ENCODE measurements at regions not wholly inside any gene's neighbourhood (a gene's known extent, or its start where the extent isn't known, plus 50 kb on each side); places are given as distances from the start of the nearest gene placed in this dataset.

DNA sequence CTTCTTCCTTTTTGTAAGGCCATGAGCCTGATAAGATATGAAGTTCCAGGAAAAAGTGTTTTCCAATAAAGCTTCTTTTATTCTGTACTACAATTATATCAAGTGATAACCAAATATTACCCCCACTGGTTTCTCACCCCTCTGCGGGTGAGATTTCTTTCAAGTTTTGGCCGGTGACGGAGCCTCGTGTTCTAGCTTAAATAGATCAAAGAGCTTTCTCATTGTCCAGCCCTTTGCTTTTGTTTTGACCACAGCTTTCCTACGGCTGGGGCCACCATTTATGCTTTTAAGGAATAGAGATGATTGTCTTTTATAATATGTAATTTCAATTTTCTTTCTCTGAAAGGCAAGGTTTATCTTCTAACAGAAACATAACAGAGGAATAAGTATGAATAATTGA lies 196.7 kb upstream of the MTPN start:
- Mint-ChIP-seq H3K27ac (no peak overlapping the region), H3K4me1 (peaks cover 0 to 8% of the 10 kb centered on the region in 2 donors), H3K9me3 (no peaks in the 10 kb centered on the region), H3K36me3 (no peaks in the 10 kb centered on the region), H3K4me3 (no peak overlapping the region), H3K27me3 (ENCODE audit: low read depth in 2 of 2) (no peaks in the 10 kb centered on the region)
- WGBS (ENCODE audit: insufficient coverage) = 68% methylated on average over 4 of the region's 5 CpGs
- H3K4me1 ChIP-seq (ENCODE audit: control insufficient read depth, insufficient read depth, low read length) = no peaks in the 10 kb centered on the region
- no peak for DNase-seq
- ATAC-seq = no peak
- no peak overlapping the region for H3K4me3 ChIP-seq (ENCODE audit: low read length)
- TF ChIP-seq, protein P1, sequence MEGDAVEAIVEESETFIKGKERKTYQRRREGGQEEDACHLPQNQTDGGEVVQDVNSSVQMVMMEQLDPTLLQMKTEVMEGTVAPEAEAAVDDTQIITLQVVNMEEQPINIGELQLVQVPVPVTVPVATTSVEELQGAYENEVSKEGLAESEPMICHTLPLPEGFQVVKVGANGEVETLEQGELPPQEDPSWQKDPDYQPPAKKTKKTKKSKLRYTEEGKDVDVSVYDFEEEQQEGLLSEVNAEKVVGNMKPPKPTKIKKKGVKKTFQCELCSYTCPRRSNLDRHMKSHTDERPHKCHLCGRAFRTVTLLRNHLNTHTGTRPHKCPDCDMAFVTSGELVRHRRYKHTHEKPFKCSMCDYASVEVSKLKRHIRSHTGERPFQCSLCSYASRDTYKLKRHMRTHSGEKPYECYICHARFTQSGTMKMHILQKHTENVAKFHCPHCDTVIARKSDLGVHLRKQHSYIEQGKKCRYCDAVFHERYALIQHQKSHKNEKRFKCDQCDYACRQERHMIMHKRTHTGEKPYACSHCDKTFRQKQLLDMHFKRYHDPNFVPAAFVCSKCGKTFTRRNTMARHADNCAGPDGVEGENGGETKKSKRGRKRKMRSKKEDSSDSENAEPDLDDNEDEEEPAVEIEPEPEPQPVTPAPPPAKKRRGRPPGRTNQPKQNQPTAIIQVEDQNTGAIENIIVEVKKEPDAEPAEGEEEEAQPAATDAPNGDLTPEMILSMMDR (IDR thresholded peaks at IDR 0.05) = no peak
- H3K36me3 ChIP-seq (ENCODE audit: control insufficient read depth, insufficient read depth, low read length) = no peaks in the 10 kb centered on the region
- intact Hi-C loops (cut with micrococcal nuclease) = no loop called here
- no peaks in the 10 kb centered on the region for H3K27me3 ChIP-seq (ENCODE audit: control insufficient read depth, insufficient read depth, low read length)
- no peak overlapping the region for H3K27ac ChIP-seq (ENCODE audit: low read length)
- H3K9me3 ChIP-seq (ENCODE audit: control insufficient read depth, insufficient read depth, low read length) = no peaks in the 10 kb centered on the region

- no peak for ATAC-seq
- peaks cover 0 to 8% of the 10 kb centered on the region in 2 donors for H3K4me1 Mint-ChIP-seq
- DNase-seq = no peak
- no peaks in the 10 kb centered on the region for H3K9me3 ChIP-seq (ENCODE audit: control insufficient read depth, insufficient read depth, low read length)
- H3K36me3 ChIP-seq (ENCODE audit: control insufficient read depth, insufficient read depth, low read length) = no peaks in the 10 kb centered on the region
- H3K4me1 ChIP-seq (ENCODE audit: control insufficient read depth, insufficient read depth, low read length) = no peaks in the 10 kb centered on the region
- H3K4me3 ChIP-seq (ENCODE audit: low read length) = no peak overlapping the region
- TF ChIP-seq, protein P1 (IDR thresholded peaks at IDR 0.05) = no peak
- intact Hi-C loops (cut with micrococcal nuclease) = no loop called here
- no peak overlapping the region for H3K27ac ChIP-seq (ENCODE audit: low read length)
- no peaks in the 10 kb centered on the region for H3K27me3 Mint-ChIP-seq (ENCODE audit: low read depth in 2 of 2)
- H3K4me3 Mint-ChIP-seq = no peak overlapping the region
- no peak overlapping the region for H3K27ac Mint-ChIP-seq
- no peaks in the 10 kb centered on the region for H3K9me3 Mint-ChIP-seq
- no peaks in the 10 kb centered on the region for H3K36me3 Mint-ChIP-seq
- H3K27me3 ChIP-seq (ENCODE audit: control insufficient read depth, insufficient read depth, low read length) = no peaks in the 10 kb centered on the region
Measured at GRCh38 chr7:136171233-136171632, 194.1 kb upstream of the MTPN start.

GRCh38 chr7:136168821-136169220 lies 191.7 kb upstream of the MTPN start:
- no peak for ATAC-seq
- peaks cover 3% of the 10 kb centered on the region for H3K36me3 Mint-ChIP-seq
- intact Hi-C loops (cut with micrococcal nuclease) = no loop called here

GRCh38 chr7:136167991-136168390 lies 190.8 kb upstream of the MTPN start:
- Mint-ChIP-seq H3K4me1 (no peaks in the 10 kb centered on the region), H3K9me3 (peaks cover 0 to 3% of the 10 kb centered on the region in 2 donors), H3K4me3 (no peak overlapping the region), H3K27ac (no peak overlapping the region), H3K27me3 (ENCODE audit: low read depth in 2 of 2) (no peaks in the 10 kb centered on the region), H3K36me3 (peaks cover 6% of the 10 kb centered on the region)
- no peak for ATAC-seq
- 71% methylated on average over 3 of the region's 4 CpGs for WGBS (ENCODE audit: insufficient coverage)
- no peak overlapping the region for H3K27ac ChIP-seq (ENCODE audit: low read length)
- no peak overlapping the region for H3K4me3 ChIP-seq (ENCODE audit: low read length)
- TF ChIP-seq, protein P1 (IDR thresholded peaks at IDR 0.05) = no peak
- intact Hi-C loops (cut with micrococcal nuclease) = no loop called here
- H3K36me3 ChIP-seq (ENCODE audit: control insufficient read depth, insufficient read depth, low read length) = no peaks in the 10 kb centered on the region
- no peaks in the 10 kb centered on the region for H3K27me3 ChIP-seq (ENCODE audit: control insufficient read depth, insufficient read depth, low read length)
- H3K4me1 ChIP-seq (ENCODE audit: control insufficient read depth, insufficient read depth, low read length) = no peaks in the 10 kb centered on the region
- no peak for DNase-seq
- no peaks in the 10 kb centered on the region for H3K9me3 ChIP-seq (ENCODE audit: control insufficient read depth, insufficient read depth, low read length)

More at GRCh38 chr7:136168821-136169220, 191.7 kb upstream of the MTPN start:
- Histone ChIP-seq H3K27me3 (ENCODE audit: control insufficient read depth, insufficient read depth, low read length) (no peaks in the 10 kb centered on the region), H3K36me3 (ENCODE audit: control insufficient read depth, insufficient read depth, low read length) (no peaks in the 10 kb centered on the region), H3K9me3 (ENCODE audit: control insufficient read depth, insufficient read depth, low read length) (no peaks in the 10 kb centered on the region), H3K4me3 (ENCODE audit: low read length) (no peak overlapping the region), H3K4me1 (ENCODE audit: control insufficient read depth, insufficient read depth, low read length) (no peaks in the 10 kb centered on the region), H3K27ac (ENCODE audit: low read length) (no peak overlapping the region)
- H3K4me3 Mint-ChIP-seq = no peak overlapping the region
- peaks cover 0 to 3% of the 10 kb centered on the region in 2 donors for H3K9me3 Mint-ChIP-seq
- no peaks in the 10 kb centered on the region for H3K4me1 Mint-ChIP-seq
- no peak overlapping the region for H3K27ac Mint-ChIP-seq
- TF ChIP-seq, protein P1 (IDR thresholded peaks at IDR 0.05) = no peak
- DNase-seq = no peak
- no peaks in the 10 kb centered on the region for H3K27me3 Mint-ChIP-seq (ENCODE audit: low read depth in 2 of 2)
- WGBS (ENCODE audit: insufficient coverage) = 87% methylated on average over 2 of the region's 2 CpGs

All from natural killer cell (primary cell).